SH-SY5Y (cell line): ENCODE measurements at regions not wholly inside any gene's neighbourhood (a gene's known extent, or its start where the extent isn't known, plus 50 kb on each side); places are given as distances from the start of the nearest gene placed in this dataset.

ENCODE experiments used
- GATA2 ChIP-seq: IDR thresholded peaks from 2 replicates; pipeline ENCODE4 v1.6.1; 2011; ENCODE audit warnings: mild to moderate bottlenecking, low read depth, low read length
- GATA3 ChIP-seq: IDR thresholded peaks from 2 replicates; pipeline ENCODE4 v1.6.1; 2011; ENCODE audit warnings: low read depth, mild to moderate bottlenecking, low read length, moderate library complexity

DNA sequence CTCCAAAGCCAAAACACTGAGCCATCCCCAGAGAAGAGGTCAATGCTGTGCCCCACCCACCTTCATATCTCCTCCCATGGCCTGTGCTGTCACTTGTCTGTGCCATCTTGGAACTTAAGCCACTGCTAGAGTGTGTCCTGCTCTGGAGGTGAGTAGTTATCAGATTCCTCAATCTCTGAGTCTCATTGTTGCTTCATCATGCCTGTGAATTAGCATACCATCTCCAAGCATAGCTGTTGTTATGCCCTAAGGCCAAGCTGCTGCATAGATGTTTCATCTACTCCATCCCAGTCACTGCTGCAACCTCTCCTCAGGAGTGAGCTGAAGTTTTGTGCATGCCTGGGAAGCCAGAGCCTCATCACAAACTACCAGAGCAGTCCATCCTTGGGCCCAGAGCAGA, 349.0 kb downstream of the ZWINT start:
- TF ChIP-seq GATA2 (no peak), GATA3 (no peak)
